Upper lobe of left lung (tissue), 6 donors: ENCODE measurements at regions not wholly inside any gene's neighbourhood (a gene's known extent, or its start where the extent isn't known, plus 50 kb on each side); places are given as distances from the start of the nearest gene placed in this dataset.
A peak's percentile ranks its signal among the peaks of the same experiment; 100 is the strongest.

Experiments used
- ATAC-seq, 2 donors: fragments of 200-7000 bp; cut with Tn5 transposase; one replicate each; pipeline ENCODE4 v1.9.1; 2022; ENCODE audit warnings: mild to moderate bottlenecking in 2 of 2, moderate library complexity in 2 of 2; ENCODE audit not compliant: low FRiP score in 2 of 2
- DNase-seq, 2 donors: peaks; one replicate each; pipeline ENCODE4 v3.0.0-alpha.2; 2019 to 2020
- H3K27ac ChIP-seq, 4 donors: fragments of 200-600 bp; sonication (generic); one replicate each; pipeline ENCODE4 v1.5.1; 2016 to 2019
- H3K27me3 ChIP-seq, 4 donors: fragments of 200-600 bp; sonication (generic); one replicate each; pipeline ENCODE4 v1.5.1; 2017 to 2019
- H3K36me3 ChIP-seq, 4 donors: fragments of 200-600 bp; sonication (generic); one replicate each; pipeline ENCODE4 v1.5.1; 2016 to 2019
- H3K4me1 ChIP-seq, 4 donors: fragments of 200-600 bp; sonication (generic); one replicate each; pipeline ENCODE4 v1.5.1; 2018 to 2019
- H3K4me3 ChIP-seq, 4 donors: fragments of 200-600 bp; sonication (generic); one replicate each; pipeline ENCODE4 v1.5.1; 2017 to 2019; ENCODE audit warnings: mild to moderate bottlenecking in 2 of 4, moderate library complexity in 1 of 4
- H3K9me3 ChIP-seq, 4 donors: fragments of 200-600 bp; sonication (generic); one replicate each; pipeline ENCODE4 v1.5.1; 2018 to 2019
- CTCF ChIP-seq, 6 experiments: fragments of 450-650 bp in 4 of 6; fragments of 200-600 bp in 2 of 6; sonication (generic) in 2 of 6; IDR thresholded peaks; one replicate each; pipeline ENCODE4 v1.5.1; 2016 to 2019; ENCODE audit warnings: antibody characterized with exemption in 6 of 6
- EP300 ChIP-seq, 4 donors: sonication (generic); formaldehyde crosslinking; IDR thresholded peaks; one replicate each; pipeline ENCODE4 v1.5.1; 2017; ENCODE audit warnings: antibody characterized with exemption in 4 of 4, control low read depth in 2 of 4
- POLR2A ChIP-seq, 4 donors: fragments of 450-650 bp; IDR thresholded peaks; one replicate each; pipeline ENCODE4 v1.5.1; 2016 to 2017; ENCODE audit warnings: antibody characterized with exemption in 4 of 4, mild to moderate bottlenecking in 2 of 4
- POLR2AphosphoS5 ChIP-seq, 2 donors: sonication (generic); formaldehyde crosslinking; IDR thresholded peaks; one replicate each; pipeline ENCODE4 v1.5.1; 2017; ENCODE audit warnings: antibody characterized with exemption in 2 of 2
- WGBS, 2 donors: methylation state at CpG; one replicate each; pipeline ENCODE4 v1.1.5; 2017 to 2018; 5-methylcytosine and 5-hydroxymethylcytosine counted together
- donor health status: DM: no; HTN: no; CAD: no; lungs with moderate emphysema.
- donor health status: DM: no; HTN: yes; CAD: no; lungs with severe emphysema.

GRCh38 chr3:102151935-102152334 is 282.9 kb upstream of the ZPLD1 start:
- DNase-seq (no peak), ATAC-seq (no peak)
- H3K27ac ChIP-seq, result no peak overlapping the region
- WGBS, 2 donors, result 73 to 86% methylated on average over 1 of the region's 1 CpG
- H3K4me3 ChIP-seq, result no peak overlapping the region
- H3K36me3 ChIP-seq, result no peaks in the 10 kb centered on the region
- H3K27me3 ChIP-seq, result no peaks in the 10 kb centered on the region
- TF ChIP-seq CTCF (IDR thresholded peaks at IDR 0.05) (no peak), POLR2A (IDR thresholded peaks at IDR 0.05) (no peak), EP300 (IDR thresholded peaks at IDR 0.05) (no peak), POLR2AphosphoS5 (IDR thresholded peaks at IDR 0.05) (no peak)
- no peaks in the 10 kb centered on the region for H3K4me1 ChIP-seq
- peaks cover 0 to 11% (median 7%) of the 10 kb centered on the region in 4 donors for H3K9me3 ChIP-seq

GRCh38 chr3:102156426-102156825 is 278.4 kb upstream of the ZPLD1 start:
- 86 to 97% methylated on average over 2 of the region's 2 CpGs for WGBS, 2 donors
- no peaks in the 10 kb centered on the region for H3K36me3 ChIP-seq
- ATAC-seq, result peak in 1 of 2 donors; percentile 21
- DNase-seq, result no peak
- H3K27me3 ChIP-seq, result no peaks in the 10 kb centered on the region
- TF ChIP-seq POLR2A (IDR thresholded peaks at IDR 0.05) (no peak), CTCF (IDR thresholded peaks at IDR 0.05) (no peak), POLR2AphosphoS5 (IDR thresholded peaks at IDR 0.05) (no peak), EP300 (IDR thresholded peaks at IDR 0.05) (no peak)
- H3K4me1 ChIP-seq, result no peaks in the 10 kb centered on the region
- H3K9me3 ChIP-seq, result peaks cover 0 to 9% (median 6%) of the 10 kb centered on the region in 4 donors
- no peak overlapping the region for H3K27ac ChIP-seq
- H3K4me3 ChIP-seq, result no peak overlapping the region

GRCh38 chr3:102158080-102158740 is 276.6 kb upstream of the ZPLD1 start:
- 91 to 92% methylated on average over 3 of the region's 3 CpGs for WGBS, 2 donors
- DNase-seq (no peak), ATAC-seq (no peak)
- no peaks in the 10 kb centered on the region for H3K36me3 ChIP-seq
- peaks cover under 1 to 10% (median 7%) of the 10 kb centered on the region in 4 donors for H3K4me1 ChIP-seq
- H3K9me3 ChIP-seq, result no peaks in the 10 kb centered on the region
- no peaks in the 10 kb centered on the region for H3K27me3 ChIP-seq
- H3K4me3 ChIP-seq, result no peak overlapping the region
- TF ChIP-seq EP300 (IDR thresholded peaks at IDR 0.05) (no peak), POLR2AphosphoS5 (IDR thresholded peaks at IDR 0.05) (no peak), POLR2A (IDR thresholded peaks at IDR 0.05) (no peak), CTCF (IDR thresholded peaks at IDR 0.05) (no peak)
- H3K27ac ChIP-seq, result no peak overlapping the region

- no peak overlapping the region for H3K4me3 ChIP-seq
- ATAC-seq (no peak), DNase-seq (no peak)
- no peak for TF ChIP-seq EP300 (IDR thresholded peaks at IDR 0.05)
- no peak for TF ChIP-seq POLR2AphosphoS5 (IDR thresholded peaks at IDR 0.05)
- TF ChIP-seq CTCF (IDR thresholded peaks at IDR 0.05), result no peak
- no peak for TF ChIP-seq POLR2A (IDR thresholded peaks at IDR 0.05)
- H3K9me3 ChIP-seq, result no peaks in the 10 kb centered on the region
- peaks cover 7 to 16% (median 13%) of the 10 kb centered on the region in 4 donors for H3K4me1 ChIP-seq
- no peak overlapping the region for H3K27ac ChIP-seq
- no peaks in the 10 kb centered on the region for H3K36me3 ChIP-seq
- 96 to 100% methylated on average over 1 of the region's 1 CpG for WGBS, 2 donors
- no peaks in the 10 kb centered on the region for H3K27me3 ChIP-seq
Observed at GRCh38 chr3:102159810-102160451, 274.9 kb upstream of the ZPLD1 start.
